Stimulated activated CD4-positive, alpha-beta T cell treated with anti-CD3 and anti-CD28 coated beads, TNF-alpha, amount 100 ng/mL, for 1 hour (primary cell): ENCODE measurements at regions not wholly inside any gene's neighbourhood (a gene's known extent, or its start where the extent isn't known, plus 50 kb on each side); places are given as distances from the start of the nearest gene placed in this dataset.

Source experiments
- DNase-seq, 3 donors: peaks; one replicate each; pipeline ENCODE4 v3.0.0-alpha.2; 2020; ENCODE audit warnings: low read depth in 3 of 3, low spot score in 1 of 3

DNA sequence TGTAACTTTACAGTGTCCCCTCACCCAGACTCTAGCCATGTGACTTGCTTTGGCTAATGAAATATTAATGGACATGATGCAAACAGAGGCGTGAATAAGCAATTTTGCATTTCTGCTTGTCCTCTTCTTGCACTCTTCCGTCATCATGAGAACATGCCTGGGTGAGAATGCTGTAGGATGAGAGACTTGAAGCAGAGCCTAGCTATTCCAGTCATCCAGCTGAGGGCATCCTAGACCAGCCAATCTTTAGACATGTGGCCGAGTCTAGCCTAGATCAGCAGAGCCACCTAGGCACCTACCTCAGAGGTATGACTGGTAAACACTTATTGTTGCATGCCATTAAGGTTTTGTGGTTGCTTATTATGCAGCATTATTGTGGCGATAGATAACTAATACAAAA is 450.5 kb upstream of the AZI2 start:
- DNase-seq: no peak

DNA sequence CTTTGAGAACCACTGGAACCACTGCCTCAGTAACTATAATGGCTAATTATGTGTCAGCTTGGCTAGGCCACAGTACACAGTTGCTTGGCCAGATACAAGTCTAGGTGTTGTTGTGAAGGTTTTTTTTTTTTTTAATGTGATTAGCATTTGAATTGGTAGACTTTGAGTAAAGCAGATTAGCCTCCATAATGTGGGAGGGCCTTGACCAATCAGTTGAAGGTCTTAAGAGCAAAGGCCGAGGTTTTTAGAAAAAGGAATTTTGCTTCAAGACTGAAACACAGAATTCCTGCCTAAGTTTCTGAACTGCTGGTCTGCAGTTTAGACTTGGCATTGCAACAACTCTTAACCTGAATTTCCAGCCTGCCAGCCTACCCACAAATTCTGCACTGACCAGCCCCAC is 451.6 kb upstream of the AZI2 start:
- DNase-seq: no peak

DNA sequence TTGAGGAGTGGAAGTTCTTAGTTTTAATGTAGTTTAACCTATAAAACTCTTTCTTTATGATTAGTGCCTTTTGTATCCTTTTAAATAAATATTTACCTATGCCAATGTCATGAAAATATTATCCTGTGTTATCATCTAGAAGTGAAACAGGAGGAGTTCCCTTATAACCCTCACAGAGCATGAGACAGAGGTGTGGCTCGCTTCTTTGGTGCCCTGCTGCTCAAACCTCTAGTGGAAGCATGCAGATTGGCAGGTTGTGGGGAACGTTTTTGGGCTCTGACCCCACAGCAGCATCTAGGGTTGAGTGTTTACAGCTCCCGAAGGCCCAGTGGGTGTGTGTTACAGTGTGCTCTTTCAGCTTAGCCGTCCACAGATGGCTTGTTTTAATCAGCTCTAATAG is 459.4 kb upstream of the AZI2 start:
- no peak for DNase-seq

DNA sequence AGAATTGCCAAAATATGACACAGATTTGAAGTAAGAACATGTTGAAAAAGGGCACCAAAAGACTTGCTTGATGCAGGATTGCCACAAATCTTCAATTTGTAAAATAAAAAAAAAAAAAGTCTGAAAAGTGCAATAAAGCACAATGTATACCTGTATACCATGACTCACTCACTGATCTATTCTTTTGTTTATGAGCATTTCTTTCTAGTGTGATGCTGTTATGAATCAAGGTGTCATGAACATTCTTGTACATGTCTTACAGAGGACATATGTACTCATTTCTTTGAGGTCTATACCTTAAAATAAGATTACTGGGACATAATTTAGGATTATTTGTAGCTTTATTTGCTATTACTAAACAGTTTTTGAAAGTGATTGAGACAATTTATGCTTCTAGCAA is 464.9 kb upstream of the RBMS3 start:
- no peak for DNase-seq

DNA sequence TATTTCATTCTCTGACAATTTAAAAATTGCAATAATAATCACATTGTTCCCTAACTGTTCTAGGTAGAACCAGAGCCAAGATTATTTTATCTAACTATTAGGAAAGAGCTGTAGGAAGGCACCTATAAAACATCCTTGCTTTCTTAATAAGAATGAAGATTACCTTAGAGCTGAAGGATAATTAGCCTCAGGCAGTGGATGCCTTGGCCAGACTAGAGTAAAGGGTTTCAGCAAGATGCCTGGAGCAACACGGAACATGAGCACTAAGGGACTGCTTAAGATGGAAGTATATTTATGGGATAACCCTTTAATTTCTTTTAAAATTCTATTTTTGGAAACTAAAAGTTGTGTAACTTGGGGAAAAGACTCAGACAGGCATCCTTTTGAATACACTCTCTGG is 456.6 kb upstream of the RBMS3 start:
- no peak for DNase-seq

DNA sequence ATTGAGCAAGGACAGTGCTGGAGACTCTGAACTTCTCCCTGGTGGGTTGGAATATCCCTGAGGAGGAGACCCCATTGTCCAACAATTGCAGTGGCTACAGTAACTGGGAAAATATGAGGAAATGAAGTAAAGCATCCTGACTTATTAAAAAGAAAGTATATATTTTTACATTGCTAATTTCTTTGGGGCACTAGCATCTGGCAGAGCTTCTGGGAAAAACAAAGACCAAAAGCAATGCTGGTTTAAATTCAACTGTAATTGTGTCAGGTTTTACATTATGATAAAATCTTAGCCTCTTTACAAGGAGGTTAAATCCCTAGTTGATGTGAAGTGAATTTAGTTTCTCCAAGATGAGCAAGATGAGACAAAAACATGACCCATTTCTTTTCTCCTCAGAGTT is 454.0 kb upstream of the RBMS3 start:
- DNase-seq: no peak

DNA sequence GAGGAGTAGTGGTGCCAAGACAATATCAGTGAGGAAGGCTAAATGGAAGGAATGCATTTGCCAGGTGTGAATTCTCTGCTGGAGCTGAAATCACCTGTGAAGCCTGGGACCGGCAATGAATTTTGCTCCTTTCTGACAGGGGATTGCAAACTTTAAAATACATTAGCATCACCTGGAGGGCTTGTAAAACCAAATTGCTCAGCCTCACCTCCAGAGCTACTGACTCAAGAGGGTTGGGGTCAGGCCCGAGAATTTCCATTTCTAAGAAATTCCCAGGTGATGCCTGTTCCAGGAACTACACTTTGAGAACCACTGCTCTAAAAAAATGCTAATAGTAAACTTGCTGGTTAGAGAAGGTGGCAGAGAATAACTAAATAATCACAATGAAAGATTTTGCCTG is 445.6 kb upstream of the RBMS3 start:
- DNase-seq: no peak

DNA sequence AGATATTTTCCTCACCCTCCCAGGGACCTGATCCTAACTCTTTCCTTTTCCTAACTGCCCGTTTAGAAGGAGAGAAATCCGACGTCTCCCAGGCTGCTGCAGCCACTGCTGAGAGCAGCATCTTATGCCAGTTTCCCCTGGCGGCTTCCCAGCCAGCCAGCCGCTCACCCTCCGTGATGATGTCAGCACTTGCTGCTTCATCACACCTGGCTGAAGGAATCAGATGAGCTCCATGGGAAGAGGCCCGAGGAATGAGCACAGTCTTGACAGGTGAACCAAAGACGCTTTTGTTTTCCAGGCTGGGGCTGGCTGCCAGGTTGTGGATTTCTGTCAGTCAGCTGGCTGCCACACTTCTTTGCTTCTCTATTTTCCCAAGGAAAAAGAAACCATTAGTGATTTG is 445.1 kb upstream of the RBMS3 start:
- no peak for DNase-seq

DNA sequence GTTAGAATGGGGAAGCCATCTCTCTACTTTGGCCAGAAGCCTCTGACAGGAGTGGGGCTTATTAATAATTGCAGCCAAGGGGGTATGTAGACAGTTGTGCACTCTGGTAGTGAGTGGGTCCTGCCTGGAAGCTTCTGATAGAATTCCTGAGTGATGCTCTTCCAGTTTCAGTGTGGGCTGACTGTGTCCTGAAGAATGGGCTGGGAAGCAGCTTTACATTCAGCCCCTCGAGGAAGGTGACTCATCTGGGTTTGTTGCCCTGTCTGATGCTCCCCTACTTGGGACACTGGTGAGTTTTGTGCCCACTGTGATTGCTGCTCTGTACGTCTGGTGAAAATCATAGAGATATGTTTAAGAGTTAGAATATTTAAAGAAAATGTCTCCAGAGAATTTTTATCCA is 444.7 kb upstream of the RBMS3 start:
- DNase-seq: no peak

DNA sequence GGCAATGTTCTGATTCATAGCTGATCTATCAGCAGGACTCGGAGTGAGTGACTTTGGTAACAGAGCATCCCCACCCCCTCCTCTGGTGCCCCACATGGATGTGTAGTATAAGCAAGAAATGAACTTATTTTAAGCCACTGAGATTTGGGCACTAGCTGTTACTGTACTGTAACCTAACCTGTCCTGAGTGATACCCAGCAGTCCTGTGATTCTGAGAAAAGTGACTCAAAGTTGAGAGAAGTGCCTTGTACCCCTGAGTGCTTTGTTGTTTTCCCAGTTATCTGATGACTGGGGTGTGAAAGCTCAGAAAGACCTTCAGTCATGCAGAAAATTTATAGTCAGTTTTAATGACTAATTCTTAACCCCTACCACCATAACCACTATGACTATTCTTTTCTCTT is 439.9 kb upstream of the RBMS3 start:
- no peak for DNase-seq

DNA sequence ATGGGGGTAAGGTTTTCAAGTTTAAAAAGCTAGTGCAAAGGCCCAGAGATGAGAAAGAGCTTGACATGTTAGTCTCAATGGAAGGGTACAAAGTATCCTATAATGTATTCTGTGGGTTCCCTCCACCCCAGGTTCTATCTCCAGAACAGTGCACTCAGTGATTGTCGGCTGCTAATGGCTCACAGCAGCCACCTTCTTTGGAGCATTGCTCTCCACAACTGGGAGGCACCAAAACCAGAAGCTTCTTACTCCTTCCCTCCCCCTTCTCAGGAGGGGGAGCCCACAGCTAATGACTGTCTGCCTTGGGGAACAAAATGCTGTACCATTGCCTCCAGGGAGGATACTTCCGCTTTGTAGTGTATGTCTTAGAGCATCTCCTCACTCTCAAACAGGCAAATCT is 439.4 kb upstream of the RBMS3 start:
- no peak for DNase-seq

DNA sequence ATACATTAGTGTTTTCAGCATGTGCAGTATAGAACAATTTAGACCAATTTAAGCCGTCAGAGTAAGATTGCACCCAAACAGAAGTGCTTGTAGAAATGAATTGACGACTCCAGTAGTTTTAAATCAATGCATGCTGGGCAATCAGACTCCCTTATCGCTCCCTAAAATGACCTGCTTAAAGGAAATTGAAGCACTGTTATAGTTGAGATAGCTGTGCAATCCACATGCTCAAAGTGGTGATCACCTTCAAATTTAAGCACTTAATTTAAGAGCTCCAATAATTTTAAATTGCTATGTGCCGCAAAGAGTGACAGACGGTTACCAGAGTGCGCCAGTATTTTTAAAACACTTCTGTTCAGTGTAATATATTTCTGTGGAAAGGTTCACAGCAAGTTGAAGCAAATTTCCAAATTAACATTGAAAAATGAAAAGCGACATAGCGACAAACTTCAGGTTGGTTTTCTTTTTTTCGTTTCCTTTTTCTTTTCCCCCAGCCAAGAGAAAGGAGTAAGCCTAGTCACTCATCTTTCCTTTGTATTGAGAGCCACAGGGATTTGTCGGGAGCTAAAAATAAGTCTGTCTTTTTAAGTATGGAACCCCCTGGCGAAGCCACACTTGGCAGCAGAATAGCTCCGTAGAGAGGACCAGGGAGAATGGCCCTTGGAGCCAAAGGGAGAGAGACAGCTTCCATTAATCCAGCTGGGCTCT is 436.4 kb upstream of the RBMS3 start:
- DNase-seq: no peak

DNA sequence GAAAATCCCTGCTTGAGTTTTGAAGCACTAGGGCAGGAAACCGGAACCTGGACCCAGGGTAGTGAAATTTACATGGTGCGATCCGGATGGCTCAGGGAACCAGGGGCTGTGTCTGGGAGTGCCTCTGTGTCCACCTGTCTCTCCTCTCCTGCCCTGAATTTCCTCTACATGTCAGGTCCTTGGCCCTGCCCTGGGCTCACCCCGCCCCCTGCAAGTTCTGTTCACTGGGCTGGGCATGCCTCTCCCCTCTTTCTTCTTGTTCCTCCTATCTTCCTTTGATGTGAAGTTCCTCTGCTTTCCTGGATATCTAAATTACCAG is 435.9 kb upstream of the RBMS3 start:
- DNase-seq: no peak

DNA sequence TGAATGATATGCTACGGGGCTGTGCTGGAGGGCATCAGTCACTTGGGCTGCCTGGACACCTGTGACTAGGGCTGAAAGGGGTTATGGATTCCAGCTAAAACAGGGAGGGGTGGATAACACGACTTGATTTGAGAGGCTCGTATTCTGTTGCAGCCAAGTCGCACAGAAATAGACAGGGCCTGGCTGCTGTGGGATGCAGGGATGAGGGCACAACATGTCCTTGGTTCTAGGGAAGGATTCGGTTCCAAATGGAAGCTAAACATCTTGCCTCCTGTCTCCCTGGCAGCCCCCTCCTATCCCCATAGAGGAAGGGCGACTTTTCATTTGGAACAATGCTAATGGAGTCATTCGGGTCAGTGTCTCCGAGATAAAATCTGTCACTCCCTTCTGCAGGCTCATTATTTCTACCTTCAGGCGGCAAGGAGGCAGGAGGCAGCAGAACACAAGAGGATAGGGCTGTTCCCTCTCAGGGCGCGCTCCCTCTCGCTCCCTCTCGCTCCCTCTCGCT is 433.8 kb upstream of the RBMS3 start:
- DNase-seq: no peak

DNA sequence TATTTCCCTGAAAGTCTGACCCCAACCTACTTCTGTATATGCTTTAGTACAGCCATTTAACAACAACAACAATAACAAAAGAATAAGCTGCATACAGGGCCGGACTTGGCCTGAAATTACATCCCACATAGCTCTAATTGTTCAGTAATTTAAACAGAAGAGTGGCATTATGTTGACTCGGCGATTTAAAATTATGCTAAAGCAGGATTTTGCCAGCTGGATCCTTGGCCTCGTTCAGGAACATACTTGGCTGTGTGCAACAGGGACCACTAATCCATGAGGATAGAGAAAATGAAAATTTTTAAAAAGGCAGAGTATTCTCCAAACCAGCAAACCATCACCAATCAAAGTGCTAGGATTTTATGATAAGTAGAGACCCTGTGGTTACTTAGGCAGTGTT is 433.1 kb upstream of the RBMS3 start:
- DNase-seq: no peak

DNA sequence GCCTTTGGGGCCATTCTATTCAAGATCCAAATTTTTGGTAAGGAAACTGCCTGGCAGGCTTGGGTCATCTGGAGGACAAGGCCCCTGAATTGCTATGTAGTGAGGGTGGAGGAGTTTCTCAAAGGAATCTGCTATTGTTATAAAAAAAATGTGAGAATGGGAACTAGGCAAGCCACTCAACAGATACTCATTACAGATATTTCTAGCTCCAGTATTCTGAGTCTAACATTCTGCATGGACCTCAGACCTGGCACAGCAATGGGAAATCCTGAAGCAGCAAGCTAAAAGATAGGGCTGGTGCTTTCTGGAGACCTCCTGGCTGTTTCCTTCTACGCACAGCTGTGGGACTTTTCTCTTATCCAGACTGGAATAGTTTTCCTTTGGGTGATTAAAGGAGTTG is 430.7 kb upstream of the RBMS3 start:
- DNase-seq: no peak

DNA sequence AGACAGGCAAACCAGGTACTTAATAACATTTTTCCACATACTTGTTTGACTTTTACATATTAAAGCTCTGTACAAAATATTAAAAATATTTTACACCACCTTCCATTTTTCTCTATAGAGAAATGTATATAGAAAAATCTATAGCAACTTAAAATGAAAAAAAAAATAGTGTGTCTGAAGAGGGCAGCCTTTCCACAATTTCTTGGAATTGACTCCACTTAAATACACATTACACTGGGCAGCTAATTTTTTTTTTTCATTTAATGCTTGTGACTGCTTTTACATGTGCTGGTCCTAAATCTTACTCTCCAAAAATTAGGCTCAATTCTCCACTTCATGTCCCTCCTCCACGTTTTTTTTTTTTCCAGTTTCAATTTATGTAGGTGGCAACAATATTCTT is 427.0 kb upstream of the RBMS3 start:
- no peak for DNase-seq

DNA sequence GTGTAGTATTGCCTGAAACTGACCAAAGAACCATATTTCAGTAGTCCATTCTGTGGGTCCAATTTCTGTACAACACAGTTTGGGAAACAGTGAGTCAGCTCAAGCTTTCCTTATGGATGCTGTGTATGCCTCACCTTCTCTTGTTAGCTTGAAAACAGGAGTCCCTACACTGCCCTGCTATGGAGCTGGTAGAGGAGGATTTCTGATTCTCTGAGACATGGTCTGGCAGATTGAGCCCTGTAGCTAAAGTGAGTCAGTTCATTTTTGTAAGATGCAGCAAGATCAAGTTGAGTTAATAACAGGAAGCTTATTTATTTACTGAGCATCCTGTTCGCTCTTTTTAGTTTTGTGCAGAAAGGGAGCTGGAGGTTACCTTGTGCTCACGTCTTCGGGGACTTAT is 424.1 kb upstream of the RBMS3 start:
- no peak for DNase-seq

DNA sequence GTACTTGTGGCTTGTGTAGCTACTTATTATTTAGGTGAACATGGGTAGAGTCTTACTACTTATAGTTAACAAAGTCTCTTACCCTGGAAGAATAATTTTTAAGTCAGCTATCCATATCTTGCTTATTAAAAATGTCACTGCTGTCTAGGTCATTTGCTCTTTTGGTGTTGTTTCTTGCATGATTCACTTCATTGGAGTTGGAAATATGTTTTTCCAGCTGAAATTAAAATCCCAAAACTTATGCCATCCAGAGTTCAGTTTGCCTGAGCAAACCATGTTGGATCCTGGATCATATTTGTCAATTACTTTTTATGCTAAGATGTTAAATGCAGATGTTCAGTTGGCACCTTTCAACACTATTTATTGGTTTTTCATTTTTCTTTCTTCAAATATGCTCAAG is 421.0 kb upstream of the RBMS3 start:
- no peak for DNase-seq

DNA sequence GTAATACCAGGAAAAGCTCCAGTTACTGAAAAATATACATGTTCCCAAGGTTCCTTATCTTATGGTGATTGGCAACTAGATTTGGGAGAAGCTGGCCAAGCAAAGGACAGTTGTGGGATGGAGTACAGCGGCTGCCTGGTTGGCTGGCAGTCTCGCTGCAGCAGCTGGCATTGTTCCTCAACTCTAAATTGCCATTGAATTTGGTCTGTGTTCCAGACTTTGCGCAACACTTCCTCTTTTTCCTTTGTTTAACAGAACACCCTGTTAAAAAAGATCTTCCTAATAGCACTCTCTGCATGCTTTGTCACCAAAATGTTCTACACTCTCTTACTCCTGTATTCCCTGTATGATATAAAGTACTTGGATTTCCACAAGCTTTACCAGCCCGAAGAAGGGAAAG is 420.6 kb upstream of the RBMS3 start:
- DNase-seq: no peak

DNA sequence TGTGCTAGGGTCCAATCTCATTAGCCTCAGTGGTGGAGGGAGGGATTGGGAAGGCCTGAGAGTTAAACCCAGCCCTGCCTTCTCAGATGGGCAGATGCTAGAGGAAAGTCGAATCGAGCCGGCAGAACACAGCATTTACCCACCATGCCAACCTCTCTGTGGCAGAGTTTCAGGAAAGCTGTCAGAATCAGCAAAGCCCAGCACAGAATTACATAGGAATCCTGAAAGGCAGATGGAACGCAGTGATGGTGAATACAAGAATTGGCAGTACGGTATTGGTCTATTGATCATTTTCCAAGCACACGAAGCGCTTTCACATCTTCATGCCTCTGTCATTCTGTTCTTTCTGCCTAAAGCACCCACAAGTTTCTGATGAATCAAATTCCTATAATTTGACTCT is 417.7 kb upstream of the RBMS3 start:
- no peak for DNase-seq

DNA sequence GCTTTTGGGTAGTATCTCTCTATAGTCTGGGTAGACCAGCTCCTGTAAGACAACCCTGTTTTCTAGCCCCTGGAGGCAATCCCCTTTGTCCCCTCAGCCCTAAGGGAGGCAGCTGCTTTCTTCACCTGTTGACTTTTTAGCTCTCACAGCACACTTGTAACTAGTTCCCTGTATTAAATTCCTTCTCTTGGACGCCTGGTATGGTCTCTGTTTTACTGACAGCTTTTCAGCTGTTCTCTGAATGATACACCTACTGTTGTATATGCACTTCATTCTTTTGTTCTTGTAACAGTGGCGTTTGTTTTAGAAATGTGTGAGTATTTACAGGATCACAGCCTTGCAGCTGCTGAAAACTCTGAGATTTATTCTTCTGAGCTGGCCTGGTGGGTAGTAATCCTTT is 413.0 kb upstream of the RBMS3 start:
- DNase-seq: no peak

DNA sequence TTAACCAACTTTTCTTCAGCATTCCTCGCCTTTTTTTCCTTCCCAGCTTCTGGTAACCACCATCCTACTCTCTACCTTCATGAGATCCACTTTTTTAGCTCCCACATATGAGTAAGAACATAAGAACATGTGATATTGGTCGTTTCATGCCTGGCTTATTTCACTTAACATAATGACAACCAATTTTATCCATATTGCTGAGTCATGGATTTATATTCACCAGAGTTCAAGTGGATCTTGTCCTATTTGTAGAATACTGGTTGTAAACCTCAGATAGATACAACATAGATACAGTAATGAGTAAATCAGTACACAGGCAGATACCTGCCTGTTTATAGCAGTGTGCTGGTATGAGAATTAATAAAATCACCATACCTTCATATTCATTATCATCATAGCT is 412.0 kb upstream of the RBMS3 start:
- DNase-seq: no peak

DNA sequence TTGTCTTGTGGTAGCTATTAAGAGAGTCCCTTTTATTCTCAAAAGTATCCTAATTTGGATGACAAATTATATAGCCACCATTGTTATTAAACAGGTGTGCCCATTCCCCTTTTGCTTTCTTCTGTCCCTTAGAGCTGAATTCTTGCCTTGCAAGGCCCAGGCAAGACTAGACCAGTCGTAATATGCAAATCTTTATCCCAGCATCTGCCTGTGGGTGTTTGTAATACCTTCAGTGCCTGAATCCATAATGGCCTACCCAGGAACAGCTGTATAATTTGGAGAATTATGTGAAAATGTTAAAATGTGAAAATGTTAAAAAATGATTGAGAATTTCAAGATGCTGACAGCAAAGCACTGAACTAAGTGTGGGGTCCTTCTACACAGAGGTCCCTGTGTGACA is 403.0 kb upstream of the RBMS3 start:
- no peak for DNase-seq
